ENCODE measurements at regions not wholly inside any gene's neighbourhood (a gene's known extent, or its start where the extent isn't known, plus 50 kb on each side); places are given as distances from the start of the nearest gene placed in this dataset.

GRCh38 chr7:156344595-156344994 is 296.0 kb upstream of the RNF32 start:
- no peak for DNase-seq (ENCODE audit: low read depth, low spot score)
- no TSS peak for BruUV-seq (replicated peaks)
- Histone ChIP-seq H3K4me2 (ENCODE audit: insufficient read depth, low read length) (no peak overlapping the region), H2AFZ (ENCODE audit: low read depth, low read length) (no peak overlapping the region), H3K9ac (replicated peaks; ENCODE audit: extremely low read depth, insufficient read depth, low read length) (no peak overlapping the region), H3K4me3 (replicated peaks in 1 of 3; ENCODE audit: insufficient read depth in 1 of 3, low read depth in 1 of 3, low read length in 3 of 3) (no peak overlapping the region), H4K20me1 (replicated peaks; ENCODE audit: control insufficient read depth, extremely low read depth, insufficient read depth, low read length) (no peaks in the 10 kb centered on the region), H3K36me3 (ENCODE audit: control insufficient read depth in 2 of 2, extremely low read depth in 1 of 2, insufficient read depth in 2 of 2, low read length in 2 of 2) (no peaks in the 10 kb centered on the region), H3K27ac (ENCODE audit: insufficient read depth, low read depth, low read length) (no peak overlapping the region), H3K79me2 (ENCODE audit: control insufficient read depth, insufficient read depth, low read length) (no peaks in the 10 kb centered on the region), H3K9me1 (replicated peaks; ENCODE audit: control insufficient read depth, extremely low read depth, insufficient read depth, low read length) (no peaks in the 10 kb centered on the region), H3K27me3 (ENCODE audit: control insufficient read depth in 2 of 2, insufficient read depth in 2 of 2, low read length in 2 of 2) (no peaks in the 10 kb centered on the region), H3K9me3 (replicated peaks; ENCODE audit: control insufficient read depth, insufficient read depth, low read length) (peaks cover 3% of the 10 kb centered on the region), H3K4me1 (ENCODE audit: control insufficient read depth, extremely low read depth, insufficient read depth, low read length) (no peaks in the 10 kb centered on the region)
- ChIA-PET POLR2A (no interaction called here), CTCF (no interaction called here)
- TF ChIP-seq POLR2A (IDR thresholded peaks at IDR 0.05; ENCODE audit: low read depth, low read length) (no peak), CTCF (IDR thresholded peaks at IDR 0.05; ENCODE audit: extremely low read depth in 1 of 2, insufficient read depth in 1 of 2, low read depth in 1 of 2, low read length in 2 of 2) (no peak), POLR2AphosphoS5 (IDR thresholded peaks at IDR 0.05; ENCODE audit: insufficient read depth, low read depth, low read length) (no peak), GATA2 (IDR thresholded peaks at IDR 0.05; ENCODE audit: insufficient read depth, insufficient read length, low read depth, low read length) (no peak), FOS (IDR thresholded peaks at IDR 0.05; ENCODE audit: borderline replicate concordance, insufficient read depth, low read length) (no peak), JUN (IDR thresholded peaks at IDR 0.05; ENCODE audit: borderline replicate concordance, insufficient read depth, insufficient read length, low read depth) (no peak), MYC (IDR thresholded peaks at IDR 0.05; ENCODE audit: low read depth, low read length) (no peak), EZH2 (IDR thresholded peaks at IDR 0.05; ENCODE audit: borderline replicate concordance, low read depth, low read length, severe bottlenecking) (no peak)
- TF ChIP-seq, protein P1, sequence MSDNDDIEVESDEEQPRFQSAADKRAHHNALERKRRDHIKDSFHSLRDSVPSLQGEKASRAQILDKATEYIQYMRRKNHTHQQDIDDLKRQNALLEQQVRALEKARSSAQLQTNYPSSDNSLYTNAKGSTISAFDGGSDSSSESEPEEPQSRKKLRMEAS (IDR thresholded peaks at IDR 0.05; ENCODE audit: insufficient read depth, insufficient read length): no peak
- FAIRE-seq: no peak
- intact Hi-C loops (cut with micrococcal nuclease): no loop called here
- dilution Hi-C loops (cut with MboI; ENCODE audit: extremely low pct_ligation_motif_present, low sequenced_read_pairs): no loop called here
